HEK293T (cell line): ENCODE measurements at regions not wholly inside any gene's neighbourhood (a gene's known extent, or its start where the extent isn't known, plus 50 kb on each side); places are given as distances from the start of the nearest gene placed in this dataset.

Experiments used
- ARNT ChIP-seq: fragments of 450-650 bp; IDR thresholded peaks from 2 replicates; pipeline ENCODE4 v1.6.1; 2017; ENCODE audit warnings: mild to moderate bottlenecking
- BHLHE40 ChIP-seq: fragments of 450-650 bp; IDR thresholded peaks from 2 replicates; pipeline ENCODE4 v1.6.1; 2016; ENCODE audit warnings: mild to moderate bottlenecking, moderate library complexity, borderline replicate concordance
- CTBP1 ChIP-seq: fragments of 450-650 bp; IDR thresholded peaks from 2 replicates; pipeline ENCODE4 v1.6.1; 2016; ENCODE audit warnings: borderline replicate concordance
- ELF4 ChIP-seq: fragments of 450-650 bp; IDR thresholded peaks from 2 replicates; pipeline ENCODE4 v1.6.1; 2017; ENCODE audit warnings: antibody characterized with exemption
- FOXA1 ChIP-seq: fragments of 450-650 bp; IDR thresholded peaks from 2 replicates; pipeline ENCODE4 v1.6.1; 2016; ENCODE audit warnings: mild to moderate bottlenecking
- FOXM1 ChIP-seq: fragments of 450-650 bp; IDR thresholded peaks from 2 replicates; pipeline ENCODE4 v1.6.1; 2017; ENCODE audit warnings: mild to moderate bottlenecking, borderline replicate concordance
- HDGF ChIP-seq: fragments of 450-650 bp; IDR thresholded peaks from 2 replicates; pipeline ENCODE4 v1.6.1; 2017; ENCODE audit warnings: antibody characterized with exemption, borderline replicate concordance
- L3MBTL2 ChIP-seq: fragments of 450-650 bp; conservative IDR thresholded peaks from 2 replicates; pipeline ENCODE4 v1.6.1; 2016; ENCODE audit warnings: mild to moderate bottlenecking
- LEF1 ChIP-seq: fragments of 450-650 bp; IDR thresholded peaks from 2 replicates; pipeline ENCODE4 v1.6.1; 2017; ENCODE audit warnings: mild to moderate bottlenecking, borderline replicate concordance
- NFRKB ChIP-seq: fragments of 450-650 bp; IDR thresholded peaks from 2 replicates; pipeline ENCODE4 v1.6.1; 2016; ENCODE audit warnings: mild to moderate bottlenecking, moderate library complexity
- PKNOX1 ChIP-seq: fragments of 450-650 bp; IDR thresholded peaks from 2 replicates; pipeline ENCODE4 v1.6.1; 2016
- SP1 ChIP-seq: fragments of 450-650 bp; IDR thresholded peaks from 2 replicates; pipeline ENCODE4 v1.6.1; 2017
- ZNF384 ChIP-seq: fragments of 450-650 bp; IDR thresholded peaks from 2 replicates; pipeline ENCODE4 v1.6.1; 2016

- TF ChIP-seq BHLHE40: no peak
- TF ChIP-seq PKNOX1: no peak
- no peak for TF ChIP-seq ZNF384
- no peak for TF ChIP-seq SP1
- no peak for TF ChIP-seq CTBP1
- no peak for TF ChIP-seq FOXA1
- TF ChIP-seq HDGF: no peak
- TF ChIP-seq ARNT: no peak
- no peak for TF ChIP-seq ELF4
- no peak for TF ChIP-seq NFRKB
- no peak for TF ChIP-seq LEF1
- TF ChIP-seq FOXM1: no peak
- no peak for TF ChIP-seq L3MBTL2
Observed at GRCh38 chr2:146931109-146931508, 913.7 kb upstream of the ACVR2A start.
